ENCODE measurements at regions not wholly inside any gene's neighbourhood (a gene's known extent, or its start where the extent isn't known, plus 50 kb on each side); places are given as distances from the start of the nearest gene placed in this dataset.

- TF ChIP-seq POLR2A (IDR thresholded peaks at IDR 0.05), result no peak
- no peak for TF ChIP-seq CTCF (IDR thresholded peaks at IDR 0.05)
Measured at GRCh38 chr5:2222246-2222992, 339.7 kb upstream of the IRX4 start.

Measured in body of pancreas (tissue), 4 donors.